ENCODE measurements at regions not wholly inside any gene's neighbourhood (a gene's known extent, or its start where the extent isn't known, plus 50 kb on each side); places are given as distances from the start of the nearest gene placed in this dataset.
"Not testable (repeated sequence)": the region's sequence is repeated elsewhere in the genome, so short reads cannot be mapped to it uniquely, and the experiment has no call there.

DNA sequence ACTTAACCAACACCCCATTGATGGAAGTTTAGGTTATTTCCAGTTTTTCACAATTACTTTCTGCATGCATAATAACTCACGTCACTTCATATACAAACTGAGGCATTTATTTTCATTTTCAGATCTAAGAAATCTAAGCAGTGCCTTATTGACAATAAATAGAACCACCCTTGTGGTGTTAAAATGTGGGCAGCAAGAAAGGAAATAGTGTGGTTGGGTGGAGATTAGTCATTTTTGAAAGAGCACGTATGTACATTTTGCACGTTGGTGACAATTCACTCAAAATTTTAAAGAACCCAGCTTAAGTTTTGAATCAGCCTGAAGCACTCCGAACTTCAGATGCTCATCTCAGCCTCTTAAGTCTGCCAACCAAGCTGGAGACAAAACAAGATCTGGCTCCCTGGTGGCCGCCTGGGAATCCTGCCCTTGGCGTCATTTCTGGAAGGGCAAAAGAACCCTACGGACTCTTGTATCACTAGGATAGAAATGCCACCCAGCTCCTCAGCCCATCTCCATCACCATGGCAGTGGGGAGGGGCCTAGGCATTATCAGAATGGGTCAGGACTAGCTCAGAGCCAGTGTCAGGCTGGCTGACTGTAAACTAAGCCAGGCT, 89.5 kb upstream of the BCL2L14 start:
- ATAC-seq (peak; percentile 94), DNase-seq (peak; percentile 80)
- H3K4me3 Mint-ChIP-seq: peak overlapping the region; percentile 52
- no peaks in the 10 kb centered on the region for H3K27me3 Mint-ChIP-seq (ENCODE audit: low read depth)
- peaks cover 23% of the 10 kb centered on the region for H3K9me3 Mint-ChIP-seq (ENCODE audit: insufficient read depth)
- peak overlapping the region; percentile 94 for H3K27ac Mint-ChIP-seq
- CTCF ChIA-PET: interaction anchor here (0.7 to 2.9 kb wide), 8 partner anchors 11 to 324 kb away, joined by 3 to 32 read pairs (median 6); no protein-coding TSS in a partner anchor
- peaks cover 45% of the 10 kb centered on the region for H3K4me1 Mint-ChIP-seq (ENCODE audit: low read depth)
- POLR2A ChIA-PET: interaction anchor here (0.7 to 2.1 kb wide), 6 partner anchors 22 to 1428 kb away, joined by 3 to 15 read pairs (median 4); partner anchors contain the start of gene ETV6
- H3K36me3 Mint-ChIP-seq (ENCODE audit: low read depth): peaks cover 34% of the 10 kb centered on the region

- ChIA-PET CTCF (interaction anchor here (0.8 to 2.1 kb wide), 4 partner anchors 12 to 73 kb away, joined by 3 to 8 read pairs (median 6); no protein-coding TSS in a partner anchor), POLR2A (no interaction called here)
- Mint-ChIP-seq H3K27me3 (ENCODE audit: low read depth) (no peaks in the 10 kb centered on the region), H3K36me3 (ENCODE audit: low read depth) (peaks cover 35% of the 10 kb centered on the region), H3K9me3 (ENCODE audit: insufficient read depth) (peaks cover 18% of the 10 kb centered on the region), H3K4me1 (ENCODE audit: low read depth) (peaks cover 35% of the 10 kb centered on the region), H3K4me3 (no peak overlapping the region), H3K27ac (no peak overlapping the region)
- ATAC-seq (no peak), DNase-seq (no peak)
Measured at GRCh38 chr12:11984417-11984816, 86.3 kb upstream of the BCL2L14 start.

DNA sequence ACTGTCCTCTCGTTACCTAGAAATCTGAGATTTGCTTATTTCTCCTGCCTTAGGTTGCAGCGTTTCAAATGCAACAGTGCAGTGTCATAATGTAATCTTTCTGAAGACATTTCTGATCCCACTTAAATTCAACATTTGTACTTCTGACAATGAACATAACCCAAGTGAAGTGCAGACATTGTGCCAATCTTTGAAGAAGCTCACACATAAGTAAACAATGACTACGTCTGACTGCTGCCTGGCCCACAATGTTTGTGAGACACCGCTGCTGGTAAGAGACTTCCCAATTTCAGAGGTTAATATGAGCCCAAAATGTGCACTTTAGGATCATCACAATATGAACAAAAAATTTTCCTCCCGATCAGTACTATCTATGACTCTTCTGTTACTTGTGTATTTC, 84.6 kb upstream of the BCL2L14 start:
- peaks cover 21% of the 10 kb centered on the region for H3K4me1 Mint-ChIP-seq (ENCODE audit: low read depth)
- CTCF ChIA-PET: interaction anchor here (1.5 to 2.1 kb wide), 2 partner anchors 22 to 47 kb away, joined by 3 to 8 read pairs; no protein-coding TSS in a partner anchor
- H3K9me3 Mint-ChIP-seq (ENCODE audit: insufficient read depth): peaks cover 18% of the 10 kb centered on the region

DNA sequence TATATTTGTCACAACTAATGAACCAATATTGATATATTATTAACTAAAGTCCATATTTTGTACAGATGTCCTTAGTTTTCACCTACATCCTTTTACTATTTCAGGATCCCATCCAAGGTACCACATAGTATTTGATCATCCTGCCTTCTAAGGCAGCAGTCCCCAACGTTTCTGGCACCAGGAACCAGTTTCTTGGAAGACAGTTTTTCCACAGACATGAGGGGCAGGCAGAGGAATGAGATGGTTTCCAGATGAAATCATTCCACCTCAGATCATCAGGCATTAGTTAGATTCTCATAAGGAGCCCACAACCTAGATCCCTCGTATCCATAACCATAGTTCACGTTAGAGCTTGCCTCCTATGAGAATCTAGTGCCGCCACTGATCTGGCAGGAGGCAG, 82.8 kb upstream of the BCL2L14 start:
- POLR2A ChIA-PET: no interaction called here
- Mint-ChIP-seq H3K27ac (no peak overlapping the region), H3K36me3 (ENCODE audit: low read depth) (peaks cover 17% of the 10 kb centered on the region), H3K9me3 (ENCODE audit: insufficient read depth) (peaks cover 8% of the 10 kb centered on the region), H3K27me3 (ENCODE audit: low read depth) (no peaks in the 10 kb centered on the region), H3K4me3 (no peak overlapping the region), H3K4me1 (ENCODE audit: low read depth) (peaks cover 5% of the 10 kb centered on the region)
- CTCF ChIA-PET: no interaction called here
- DNase-seq (no peak), ATAC-seq (no peak)

More for the DNA sequence above, 84.6 kb upstream of the BCL2L14 start:
- Mint-ChIP-seq H3K4me3 (no peak overlapping the region), H3K36me3 (ENCODE audit: low read depth) (peaks cover 31% of the 10 kb centered on the region), H3K27ac (no peak overlapping the region), H3K27me3 (ENCODE audit: low read depth) (no peaks in the 10 kb centered on the region)
- ATAC-seq (no peak), DNase-seq (no peak)
- POLR2A ChIA-PET: no interaction called here

DNA sequence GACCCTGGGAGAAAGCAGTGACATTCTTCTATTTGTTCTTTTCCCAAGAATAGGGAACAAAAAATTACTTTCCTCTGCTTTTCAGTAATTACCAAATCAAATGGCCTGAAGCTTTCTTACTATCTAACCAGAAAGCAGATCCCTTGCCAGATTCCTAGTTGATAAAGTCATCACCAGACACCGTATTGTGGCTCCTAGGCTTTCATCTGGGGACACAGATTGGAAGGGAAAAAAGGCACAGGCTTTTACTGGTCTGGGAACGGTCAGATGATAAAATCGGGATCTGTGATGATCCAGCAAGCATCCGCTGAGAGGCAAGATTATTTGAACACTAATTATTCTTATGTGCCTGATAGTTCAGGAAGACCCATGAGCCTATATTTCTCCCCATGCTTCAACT, 79.1 kb upstream of the BCL2L14 start:
- no peaks in the 10 kb centered on the region for H3K27me3 Mint-ChIP-seq (ENCODE audit: low read depth)
- DNase-seq: no peak
- POLR2A ChIA-PET: interaction anchor here (0.6 kb wide), 1 partner anchor 235 kb away, joined by 3 read pairs; no protein-coding TSS in a partner anchor
- no peaks in the 10 kb centered on the region for H3K9me3 Mint-ChIP-seq (ENCODE audit: insufficient read depth)
- peaks cover 6% of the 10 kb centered on the region for H3K4me1 Mint-ChIP-seq (ENCODE audit: low read depth)
- peaks cover 11% of the 10 kb centered on the region for H3K36me3 Mint-ChIP-seq (ENCODE audit: low read depth)
- no peak overlapping the region for H3K27ac Mint-ChIP-seq
- H3K4me3 Mint-ChIP-seq: no peak overlapping the region
- CTCF ChIA-PET: interaction anchor here (0.8 kb wide), 1 partner anchor 11 kb away, joined by 3 read pairs; no protein-coding TSS in a partner anchor
- ATAC-seq: no peak

GRCh38 chr12:11992515-11992914, 78.2 kb upstream of the BCL2L14 start:
- H3K27ac Mint-ChIP-seq: no peak overlapping the region

DNA sequence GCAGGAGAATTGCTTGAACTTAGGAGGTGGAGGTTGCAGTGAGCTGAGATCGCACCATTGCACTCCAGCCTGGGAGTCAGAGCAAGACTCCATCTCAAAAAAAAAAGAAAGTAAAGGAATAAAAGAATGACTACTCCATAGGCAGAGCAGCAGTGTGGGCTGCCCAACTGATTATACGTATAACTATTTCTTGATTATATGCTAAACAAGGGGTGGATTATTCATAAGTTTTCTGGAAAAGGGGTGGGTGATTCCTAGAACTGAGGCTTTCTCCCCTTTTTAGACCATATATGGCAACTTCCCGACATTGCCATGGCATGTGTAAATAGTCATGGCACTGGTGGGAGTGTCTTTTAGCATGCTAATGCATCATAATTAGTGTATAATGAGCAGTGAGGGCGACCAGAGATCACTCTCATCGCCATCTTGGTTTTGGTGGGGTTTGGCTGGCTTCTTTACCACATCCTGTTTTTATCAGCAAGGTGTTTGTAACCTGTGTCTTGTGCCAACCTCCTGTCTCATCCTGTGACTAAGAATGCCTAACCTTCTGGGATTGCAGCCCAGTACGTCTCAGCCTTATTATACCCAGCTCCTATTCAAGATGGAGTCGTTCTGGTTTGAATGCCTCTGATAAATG, 72.3 kb upstream of the BCL2L14 start:
- Mint-ChIP-seq H3K36me3 (ENCODE audit: low read depth) (peaks cover 16% of the 10 kb centered on the region), H3K27ac (peak overlapping the region; percentile 74), H3K4me1 (ENCODE audit: low read depth) (peaks cover 28% of the 10 kb centered on the region)
- DNase-seq (peak; percentile 72), ATAC-seq (peak; percentile 63)
- H3K9me3 Mint-ChIP-seq (ENCODE audit: insufficient read depth); H3K4me3 Mint-ChIP-seq; POLR2A ChIA-PET; H3K27me3 Mint-ChIP-seq (ENCODE audit: low read depth): not testable (repeated sequence)
- CTCF ChIA-PET: interaction anchor here (1.4 to 1.8 kb wide), 2 partner anchors 9 to 11 kb away, joined by 4 to 6 read pairs; no protein-coding TSS in a partner anchor

More at GRCh38 chr12:11992515-11992914, 78.2 kb upstream of the BCL2L14 start:
- Mint-ChIP-seq H3K4me3 (no peak overlapping the region), H3K27me3 (ENCODE audit: low read depth) (no peaks in the 10 kb centered on the region), H3K4me1 (ENCODE audit: low read depth) (peaks cover 8% of the 10 kb centered on the region), H3K36me3 (ENCODE audit: low read depth) (peaks cover 13% of the 10 kb centered on the region), H3K9me3 (ENCODE audit: insufficient read depth) (no peaks in the 10 kb centered on the region)
- CTCF ChIA-PET: interaction anchor here (0.8 kb wide), 1 partner anchor 11 kb away, joined by 3 read pairs; no protein-coding TSS in a partner anchor
- DNase-seq (no peak), ATAC-seq (no peak)
- POLR2A ChIA-PET: no interaction called here

DNA sequence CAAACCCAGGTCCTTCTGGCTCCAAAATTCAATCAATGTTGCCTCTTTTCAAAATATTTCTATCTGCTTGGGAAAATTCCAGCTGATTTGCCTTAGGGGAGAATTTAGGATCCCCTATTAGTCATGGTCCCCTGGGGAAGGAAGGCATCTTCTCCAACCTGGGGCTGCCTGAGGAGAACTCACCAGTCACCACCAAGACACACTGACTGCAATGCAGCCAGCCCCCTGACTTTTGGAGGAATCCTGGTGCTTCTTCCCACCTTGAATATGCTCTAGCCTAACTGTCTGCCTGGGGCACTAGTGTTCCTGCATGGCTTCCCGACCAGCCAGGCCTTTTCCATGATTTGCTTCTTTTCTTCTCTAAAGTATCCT, 71.8 kb upstream of the BCL2L14 start:
- no peak overlapping the region for H3K4me3 Mint-ChIP-seq
- H3K27me3 Mint-ChIP-seq (ENCODE audit: low read depth): peaks cover 7% of the 10 kb centered on the region
- DNase-seq: no peak
- no peaks in the 10 kb centered on the region for H3K9me3 Mint-ChIP-seq (ENCODE audit: insufficient read depth)
- peaks cover 16% of the 10 kb centered on the region for H3K36me3 Mint-ChIP-seq (ENCODE audit: low read depth)
- no peak for ATAC-seq
- CTCF ChIA-PET: interaction anchor here (0.7 to 1.8 kb wide), 3 partner anchors 9 to 23 kb away, joined by 3 to 6 read pairs (median 4); no protein-coding TSS in a partner anchor
- H3K27ac Mint-ChIP-seq: peak overlapping the region; percentile 74
- POLR2A ChIA-PET: no interaction called here
- peaks cover 28% of the 10 kb centered on the region for H3K4me1 Mint-ChIP-seq (ENCODE audit: low read depth)

DNA sequence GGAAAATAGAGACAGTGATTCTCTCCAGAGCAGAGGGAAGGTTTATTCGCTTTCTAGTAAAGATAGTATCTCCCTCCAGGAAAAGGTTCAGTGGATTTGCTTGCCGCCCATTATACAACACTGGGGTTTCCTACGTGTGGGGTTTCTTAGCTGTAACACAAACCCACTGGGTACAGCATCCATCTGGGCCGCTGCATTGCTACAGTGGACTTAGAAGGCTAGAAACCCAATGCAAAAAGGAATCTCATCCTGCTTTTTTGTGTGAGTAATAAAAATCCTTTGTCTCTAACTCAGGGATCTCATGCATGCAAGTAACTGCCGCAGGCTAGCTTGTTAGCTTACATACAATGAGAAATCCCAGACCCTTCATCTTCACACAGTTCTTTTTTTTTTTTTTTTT, 67.1 kb upstream of the BCL2L14 start:
- CTCF ChIA-PET: interaction anchor here (4.3 kb wide), 1 partner anchor 29 kb away, joined by 20 read pairs; no protein-coding TSS in a partner anchor
- POLR2A ChIA-PET: interaction anchor here (1.5 kb wide), 1 partner anchor 22 kb away, joined by 3 read pairs; no protein-coding TSS in a partner anchor
- H3K4me3 Mint-ChIP-seq: no peak overlapping the region
- peak overlapping the region; percentile 39 for H3K27ac Mint-ChIP-seq
- H3K4me1 Mint-ChIP-seq (ENCODE audit: low read depth): peaks cover 38% of the 10 kb centered on the region
- ATAC-seq (no peak), DNase-seq (no peak)
- H3K27me3 Mint-ChIP-seq (ENCODE audit: low read depth): peaks cover 8% of the 10 kb centered on the region
- H3K9me3 Mint-ChIP-seq (ENCODE audit: insufficient read depth): no peaks in the 10 kb centered on the region
- peaks cover 16% of the 10 kb centered on the region for H3K36me3 Mint-ChIP-seq (ENCODE audit: low read depth)

DNA sequence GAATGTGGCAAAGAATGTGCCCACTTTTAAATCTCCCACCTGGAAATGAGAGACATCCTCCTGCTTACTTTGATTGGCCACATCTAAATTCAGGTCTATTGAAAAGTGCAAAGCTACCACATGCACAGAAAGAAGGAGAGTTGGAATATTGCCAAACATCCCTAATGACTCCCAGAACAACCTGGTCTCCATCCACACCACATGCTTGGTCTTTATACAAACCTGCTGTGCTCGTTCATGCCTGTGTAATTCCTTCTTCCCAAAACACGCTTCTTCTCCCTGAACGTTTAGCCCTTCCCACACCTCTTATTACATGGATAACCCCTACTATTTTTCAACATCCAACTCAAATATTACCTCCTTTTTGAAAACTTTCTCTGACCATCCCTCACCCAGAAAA, 66.2 kb upstream of the BCL2L14 start:
- ATAC-seq (no peak), DNase-seq (no peak)
- Mint-ChIP-seq H3K9me3 (ENCODE audit: insufficient read depth) (no peaks in the 10 kb centered on the region), H3K27ac (no peak overlapping the region), H3K4me3 (no peak overlapping the region), H3K4me1 (ENCODE audit: low read depth) (peaks cover 39% of the 10 kb centered on the region), H3K27me3 (ENCODE audit: low read depth) (peaks cover 8% of the 10 kb centered on the region), H3K36me3 (ENCODE audit: low read depth) (peaks cover 12% of the 10 kb centered on the region)
- CTCF ChIA-PET: no interaction called here
- POLR2A ChIA-PET: no interaction called here

DNA sequence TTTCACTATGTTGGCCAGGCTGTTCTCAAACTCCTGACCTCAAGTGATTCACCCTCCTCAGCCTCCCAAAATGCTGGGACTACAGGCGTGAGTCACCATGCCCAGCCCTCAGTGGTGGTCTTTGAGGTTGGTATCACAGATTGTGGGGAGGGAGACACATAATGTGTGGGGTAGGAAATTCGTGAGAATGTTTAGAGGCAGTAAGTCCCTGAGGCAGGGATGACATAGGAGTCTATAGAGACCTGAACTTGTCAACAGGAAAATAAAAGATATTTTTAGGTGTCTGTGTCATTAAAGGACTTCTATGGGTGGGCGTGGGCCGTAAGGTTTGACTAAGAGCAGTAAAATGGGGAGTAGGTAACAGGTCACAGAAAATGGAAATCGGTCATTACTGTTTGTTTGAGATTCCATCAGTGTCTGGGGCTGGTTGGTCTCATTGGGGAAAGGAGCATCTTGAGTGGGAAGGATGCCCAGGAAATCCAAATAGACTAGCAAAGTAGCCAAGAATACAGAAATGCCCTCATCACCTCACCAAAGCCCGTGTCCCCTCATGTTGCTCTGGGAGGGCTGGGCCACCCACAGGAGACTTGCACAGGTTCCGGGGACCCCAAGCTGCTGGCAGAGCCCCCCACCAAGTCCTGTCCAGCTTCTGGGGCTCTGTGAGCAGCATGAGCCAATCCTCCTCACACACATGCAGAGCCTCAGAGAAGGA, 63.6 kb upstream of the BCL2L14 start:
- Mint-ChIP-seq H3K9me3 (ENCODE audit: insufficient read depth) (no peaks in the 10 kb centered on the region), H3K4me3 (no peak overlapping the region), H3K27me3 (ENCODE audit: low read depth) (peaks cover 8% of the 10 kb centered on the region), H3K27ac (peak overlapping the region; percentile 95), H3K4me1 (ENCODE audit: low read depth) (peaks cover 62% of the 10 kb centered on the region), H3K36me3 (ENCODE audit: low read depth) (peaks cover 12% of the 10 kb centered on the region)
- POLR2A ChIA-PET: interaction anchor here (0.7 to 0.9 kb wide), 2 partner anchors 53 to 358 kb away, joined by 4 read pairs; partner anchors contain the start of gene ETV6
- peak; percentile 12 for ATAC-seq
- CTCF ChIA-PET: interaction anchor here (0.7 to 4.6 kb wide), 10 partner anchors 8 to 426 kb away, joined by 3 to 90 read pairs (median 10); no protein-coding TSS in a partner anchor
- DNase-seq: peak; percentile 62

Data from activated CD8-positive, alpha-beta T cell treated with anti-CD3 and anti-CD28 coated beads, Interleukin-2, amount 10 ng/mL, durations not matched to agents 7 days and 5 days (primary cell).